Liver (tissue), 8 donors: ENCODE measurements at regions not wholly inside any gene's neighbourhood (a gene's known extent, or its start where the extent isn't known, plus 50 kb on each side); places are given as distances from the start of the nearest gene placed in this dataset.

Experiments
- DNase-seq: peaks from one replicate; pipeline ENCODE4 v3.0.0-alpha.2; 2017; ENCODE audit warnings: low spot score
- H3K27ac ChIP-seq, 2 donors: one replicate each; pipeline ENCODE4 v1.7.0; 2013; ENCODE audit warnings: inconsistent platforms in 2 of 2, low read length in 2 of 2, control low read depth in 1 of 2, low read depth in 1 of 2, mild to moderate bottlenecking in 1 of 2
- H3K27me3 ChIP-seq, 4 donors: one replicate each; pipeline versions ENCODE4 v1.6.1 to v1.7.0; 2013; ENCODE audit warnings: low read length in 3 of 4, inconsistent platforms in 1 of 4, mild to moderate bottlenecking in 1 of 4, moderate library complexity in 1 of 4; ENCODE audit not compliant: control insufficient read depth in 4 of 4, insufficient read depth in 4 of 4
- H3K36me3 ChIP-seq, 4 donors: one replicate each; pipeline versions ENCODE4 v1.6.1 to v1.7.0; 2013; ENCODE audit warnings: low read length in 3 of 4, mild to moderate bottlenecking in 3 of 4, low read depth in 1 of 4, moderate library complexity in 1 of 4; ENCODE audit not compliant: control insufficient read depth in 4 of 4, insufficient read depth in 3 of 4
- H3K4me1 ChIP-seq, 4 donors: one replicate each; pipeline versions ENCODE4 v1.6.1 to v1.7.0; 2013; ENCODE audit warnings: low read length in 3 of 4, mild to moderate bottlenecking in 3 of 4, moderate library complexity in 1 of 4; ENCODE audit not compliant: control insufficient read depth in 4 of 4, insufficient read depth in 4 of 4
- H3K4me3 ChIP-seq, 3 donors: one replicate each; pipeline versions ENCODE4 v1.6.1 to v1.7.0; 2013; ENCODE audit warnings: low read length in 3 of 3, control low read depth in 1 of 3, low read depth in 1 of 3, mild to moderate bottlenecking in 1 of 3
- H3K9ac ChIP-seq, 2 donors: one replicate each; pipeline ENCODE4 v1.7.0; 2013; ENCODE audit warnings: low read length in 2 of 2, mild to moderate bottlenecking in 2 of 2, moderate library complexity in 2 of 2, control low read depth in 1 of 2, low read depth in 1 of 2
- H3K9me3 ChIP-seq, 4 donors: one replicate each; pipeline versions ENCODE4 v1.6.1 to v1.7.0; 2013; ENCODE audit warnings: low read length in 3 of 4; ENCODE audit not compliant: control insufficient read depth in 4 of 4
- EGR1 ChIP-seq, 2 donors: IDR thresholded peaks; 2 replicates each; pipeline ENCODE4 v1.6.1; 2016 to 2018; ENCODE audit warnings: antibody characterized with exemption in 2 of 2, low read depth in 2 of 2
- FOXA1 ChIP-seq: IDR thresholded peaks from 2 replicates; pipeline ENCODE4 v1.6.1; 2016; ENCODE audit warnings: antibody characterized with exemption
- FOXA2 ChIP-seq: IDR thresholded peaks from 2 replicates; pipeline ENCODE4 v1.6.1; 2016; ENCODE audit warnings: antibody characterized with exemption
- GABPA ChIP-seq, 2 donors: IDR thresholded peaks in 1 of 2; conservative IDR thresholded peaks in 1 of 2; 2 replicates each; pipeline ENCODE4 v1.6.1; 2016; ENCODE audit warnings: antibody characterized with exemption in 2 of 2, mild to moderate bottlenecking in 1 of 2, moderate library complexity in 1 of 2
- HNF4A ChIP-seq, 2 donors: conservative IDR thresholded peaks; 2 replicates each; pipeline ENCODE4 v1.6.1; 2016; ENCODE audit warnings: antibody characterized with exemption in 2 of 2, mild to moderate bottlenecking in 2 of 2
- HNF4G ChIP-seq: IDR thresholded peaks from 2 replicates; pipeline ENCODE4 v1.6.1; 2016; ENCODE audit warnings: antibody characterized with exemption
- JUND ChIP-seq, 2 donors: IDR thresholded peaks; 2 replicates each; pipeline ENCODE4 v1.6.1; 2016; ENCODE audit warnings: antibody characterized with exemption in 2 of 2
- NR2F2 ChIP-seq: IDR thresholded peaks from 2 replicates; pipeline ENCODE4 v1.6.1; 2016; ENCODE audit warnings: antibody characterized with exemption
- RAD21 ChIP-seq, 2 donors: IDR thresholded peaks; 2 replicates each; pipeline ENCODE4 v1.6.1; 2016; ENCODE audit warnings: antibody characterized with exemption in 2 of 2, mild to moderate bottlenecking in 2 of 2
- RXRA ChIP-seq, 2 donors: IDR thresholded peaks; 2 replicates each; pipeline ENCODE4 v1.6.1; 2017 to 2018; ENCODE audit warnings: antibody characterized with exemption in 2 of 2, mild to moderate bottlenecking in 1 of 2
- SP1 ChIP-seq: IDR thresholded peaks from 2 replicates; pipeline ENCODE4 v1.6.1; 2018; ENCODE audit warnings: antibody characterized with exemption, mild to moderate bottlenecking
- TAF1 ChIP-seq: conservative IDR thresholded peaks from 2 replicates; pipeline ENCODE4 v1.6.1; 2016; ENCODE audit warnings: antibody characterized with exemption, mild to moderate bottlenecking
- YY1 ChIP-seq: IDR thresholded peaks from 2 replicates; pipeline ENCODE4 v1.6.1; 2016; ENCODE audit warnings: antibody characterized with exemption, mild to moderate bottlenecking
- WGBS: extraction: QIAGEN DNeasy Blood & Tissue Kit; methylation state at CpG from one replicate; pipeline ENCODE4 v1.1.7; 2013; 5-methylcytosine and 5-hydroxymethylcytosine counted together
- TF ChIP-seq, protein P1 (sequence below): IDR thresholded peaks from 2 replicates; pipeline ENCODE4 v1.6.1; 2016; ENCODE audit warnings: antibody characterized with exemption
- TF ChIP-seq, protein P2 (sequence below): fragments of 150-350 bp; IDR thresholded peaks from 2 replicates; pipeline ENCODE4 v1.5.1; 2017; ENCODE audit warnings: improper control_type of control experiment, low read depth, low read length; ENCODE audit not compliant: missing input control
- TF ChIP-seq, protein P3 (sequence below): IDR thresholded peaks from 2 replicates; pipeline ENCODE4 v1.6.1; 2016; ENCODE audit warnings: antibody characterized with exemption
- donor health status: healthy.
- donor health status: healthy.
- donor health status: healthy.
- donor health status: healthy.
- donor health status: healthy.

DNA sequence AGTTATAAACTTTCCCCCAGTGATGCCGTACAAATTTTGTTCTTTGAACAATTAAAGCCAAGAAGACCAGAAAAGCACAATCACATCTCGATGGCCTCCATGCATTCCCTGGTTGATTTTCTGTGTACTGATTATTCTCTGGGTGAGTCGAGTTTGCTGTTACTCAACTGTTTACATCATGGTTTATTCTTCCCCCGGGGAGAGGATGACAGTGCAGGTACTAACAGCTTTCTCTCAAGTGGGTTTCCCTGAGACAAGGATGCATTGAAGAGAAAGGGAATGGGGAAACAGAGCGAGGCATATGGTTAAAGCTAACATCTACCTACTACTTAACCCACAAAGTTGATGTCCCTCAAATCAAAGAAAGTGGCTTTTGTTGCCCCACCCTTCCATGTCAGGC, 410.8 kb upstream of the FANCL start:
- Histone ChIP-seq H3K4me1 (no peaks in the 10 kb centered on the region), H3K4me3 (no peak overlapping the region), H3K9ac (no peak overlapping the region), H3K36me3 (no peaks in the 10 kb centered on the region), H3K9me3 (no peaks in the 10 kb centered on the region), H3K27ac (no peak overlapping the region), H3K27me3 (no peaks in the 10 kb centered on the region)
- DNase-seq = no peak
- 68% methylated on average over 5 of the region's 5 CpGs for WGBS
- TF ChIP-seq SP1 (no peak), JUND (IDR thresholded peaks at IDR 0.05) (no peak), FOXA2 (no peak), YY1 (no peak), HNF4G (no peak), GABPA (IDR thresholded peaks at IDR 0.05 in 1 of 2, conservative IDR thresholded peaks at IDR 0.05 in 1 of 2) (no peak), NR2F2 (no peak), FOXA1 (no peak), RXRA (IDR thresholded peaks at IDR 0.05) (no peak), HNF4A (conservative IDR thresholded peaks at IDR 0.05) (no peak), RAD21 (IDR thresholded peaks at IDR 0.05) (no peak)
- TF ChIP-seq, protein P1, sequence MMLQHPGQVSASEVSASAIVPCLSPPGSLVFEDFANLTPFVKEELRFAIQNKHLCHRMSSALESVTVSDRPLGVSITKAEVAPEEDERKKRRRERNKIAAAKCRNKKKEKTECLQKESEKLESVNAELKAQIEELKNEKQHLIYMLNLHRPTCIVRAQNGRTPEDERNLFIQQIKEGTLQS = no peak
- TF ChIP-seq, protein P2, sequence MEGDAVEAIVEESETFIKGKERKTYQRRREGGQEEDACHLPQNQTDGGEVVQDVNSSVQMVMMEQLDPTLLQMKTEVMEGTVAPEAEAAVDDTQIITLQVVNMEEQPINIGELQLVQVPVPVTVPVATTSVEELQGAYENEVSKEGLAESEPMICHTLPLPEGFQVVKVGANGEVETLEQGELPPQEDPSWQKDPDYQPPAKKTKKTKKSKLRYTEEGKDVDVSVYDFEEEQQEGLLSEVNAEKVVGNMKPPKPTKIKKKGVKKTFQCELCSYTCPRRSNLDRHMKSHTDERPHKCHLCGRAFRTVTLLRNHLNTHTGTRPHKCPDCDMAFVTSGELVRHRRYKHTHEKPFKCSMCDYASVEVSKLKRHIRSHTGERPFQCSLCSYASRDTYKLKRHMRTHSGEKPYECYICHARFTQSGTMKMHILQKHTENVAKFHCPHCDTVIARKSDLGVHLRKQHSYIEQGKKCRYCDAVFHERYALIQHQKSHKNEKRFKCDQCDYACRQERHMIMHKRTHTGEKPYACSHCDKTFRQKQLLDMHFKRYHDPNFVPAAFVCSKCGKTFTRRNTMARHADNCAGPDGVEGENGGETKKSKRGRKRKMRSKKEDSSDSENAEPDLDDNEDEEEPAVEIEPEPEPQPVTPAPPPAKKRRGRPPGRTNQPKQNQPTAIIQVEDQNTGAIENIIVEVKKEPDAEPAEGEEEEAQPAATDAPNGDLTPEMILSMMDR = no peak
- TF ChIP-seq, protein P3, sequence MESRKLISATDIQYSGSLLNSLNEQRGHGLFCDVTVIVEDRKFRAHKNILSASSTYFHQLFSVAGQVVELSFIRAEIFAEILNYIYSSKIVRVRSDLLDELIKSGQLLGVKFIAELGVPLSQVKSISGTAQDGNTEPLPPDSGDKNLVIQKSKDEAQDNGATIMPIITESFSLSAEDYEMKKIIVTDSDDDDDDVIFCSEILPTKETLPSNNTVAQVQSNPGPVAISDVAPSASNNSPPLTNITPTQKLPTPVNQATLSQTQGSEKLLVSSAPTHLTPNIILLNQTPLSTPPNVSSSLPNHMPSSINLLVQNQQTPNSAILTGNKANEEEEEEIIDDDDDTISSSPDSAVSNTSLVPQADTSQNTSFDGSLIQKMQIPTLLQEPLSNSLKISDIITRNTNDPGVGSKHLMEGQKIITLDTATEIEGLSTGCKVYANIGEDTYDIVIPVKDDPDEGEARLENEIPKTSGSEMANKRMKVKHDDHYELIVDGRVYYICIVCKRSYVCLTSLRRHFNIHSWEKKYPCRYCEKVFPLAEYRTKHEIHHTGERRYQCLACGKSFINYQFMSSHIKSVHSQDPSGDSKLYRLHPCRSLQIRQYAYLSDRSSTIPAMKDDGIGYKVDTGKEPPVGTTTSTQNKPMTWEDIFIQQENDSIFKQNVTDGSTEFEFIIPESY = no peak

DNA sequence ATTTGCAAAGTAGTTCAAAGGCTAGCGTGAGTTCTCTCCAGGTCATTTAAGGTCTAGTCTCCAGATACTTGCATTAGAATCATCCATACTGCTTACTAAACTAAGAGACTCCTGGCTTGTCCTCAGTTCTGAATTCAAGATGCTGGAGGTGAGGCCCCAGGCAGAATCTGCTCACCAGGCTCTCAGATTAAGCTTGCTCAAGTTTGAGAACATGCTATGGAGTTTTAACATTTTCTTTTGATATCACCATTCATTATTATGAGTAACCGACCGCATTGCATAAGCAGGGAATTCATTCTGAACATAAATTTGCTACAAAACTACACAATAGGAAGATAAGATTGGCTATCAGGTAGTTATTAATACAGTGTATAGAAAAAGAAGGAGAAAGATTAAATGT, 409.7 kb upstream of the FANCL start:
- Histone ChIP-seq H3K4me1 (no peaks in the 10 kb centered on the region), H3K27ac (no peak overlapping the region), H3K9me3 (no peaks in the 10 kb centered on the region), H3K9ac (no peak overlapping the region), H3K36me3 (no peaks in the 10 kb centered on the region), H3K27me3 (no peaks in the 10 kb centered on the region), H3K4me3 (no peak overlapping the region)
- DNase-seq = no peak
- TF ChIP-seq TAF1 = no peak
- TF ChIP-seq HNF4G = no peak
- no peak for TF ChIP-seq FOXA1
- no peak for TF ChIP-seq JUND (IDR thresholded peaks at IDR 0.05)
- no peak for TF ChIP-seq RXRA (IDR thresholded peaks at IDR 0.05)
- no peak for TF ChIP-seq FOXA2
- no peak for TF ChIP-seq SP1
- no peak for TF ChIP-seq RAD21 (IDR thresholded peaks at IDR 0.05)
- TF ChIP-seq EGR1 (IDR thresholded peaks at IDR 0.05; ENCODE audit: low read depth in 2 of 2) = no peak
- TF ChIP-seq, protein P2 = no peak
- no peak for TF ChIP-seq HNF4A (conservative IDR thresholded peaks at IDR 0.05)
- no peak for TF ChIP-seq GABPA (IDR thresholded peaks at IDR 0.05 in 1 of 2, conservative IDR thresholded peaks at IDR 0.05 in 1 of 2)
- no peak for TF ChIP-seq NR2F2
- WGBS = 90% methylated on average over 3 of the region's 3 CpGs
